Common myeloid progenitor, CD34-positive (primary cell): ENCODE measurements at regions not wholly inside any gene's neighbourhood (a gene's known extent, or its start where the extent isn't known, plus 50 kb on each side); places are given as distances from the start of the nearest gene placed in this dataset.
"Not testable (repeated sequence)": the region's sequence is repeated elsewhere in the genome, so short reads cannot be mapped to it uniquely, and the experiment has no call there.

Experiments
- CTCF ChIA-PET: fragments of 350-600 bp; sonication (Branson Sonifier 250); formaldehyde crosslinking; loops from one replicate; lab custom pipeline; 2021; ENCODE audit warnings: antibody characterized with exemption; lab: Charles Lee
- POLR2A ChIA-PET: fragments of 350-600 bp; sonication (Branson Sonifier 250); formaldehyde crosslinking; loops from one replicate; lab custom pipeline; 2021; ENCODE audit warnings: antibody characterized with exemption; lab: Charles Lee
- DNase-seq, 3 donors: peaks; one replicate each; pipeline versions ENCODE4 v3.0.0 to v3.0.0-alpha.2; 2013
- H3K27ac ChIP-seq, 2 experiments: 1 replicate in 1 of 2; 2 replicates in 1 of 2; pipeline ENCODE4 v1.7.0; 2013; ENCODE audit warnings: inconsistent platforms in 2 of 2, low read length in 2 of 2, mild to moderate bottlenecking in 2 of 2, low read depth in 1 of 2, moderate library complexity in 1 of 2; ENCODE audit not compliant: severe bottlenecking in 2 of 2, insufficient read depth in 1 of 2, poor library complexity in 1 of 2
- H3K27me3 ChIP-seq, 5 experiments: replicated peaks in 2 of 5; 1 replicate in 3 of 5; 2 replicates in 2 of 5; pipeline versions ENCODE4 v1.6.1 to v1.7.0; 2013; ENCODE audit warnings: low read length in 4 of 5, mild to moderate bottlenecking in 2 of 5, moderate library complexity in 2 of 5, inconsistent platforms in 1 of 5; ENCODE audit not compliant: insufficient read depth in 5 of 5, control insufficient read depth in 4 of 5
- H3K36me3 ChIP-seq, 4 experiments: 1 replicate in 2 of 4; 2 replicates in 2 of 4; pipeline versions ENCODE4 v1.6.1 to v1.7.0; 2013; ENCODE audit warnings: low read length in 3 of 4, control low read depth in 1 of 4, mild to moderate bottlenecking in 1 of 4; ENCODE audit not compliant: control insufficient read depth in 4 of 4, insufficient read depth in 4 of 4
- H3K4me1 ChIP-seq, 4 experiments: 1 replicate in 3 of 4; 2 replicates in 1 of 4; pipeline versions ENCODE4 v1.6.1 to v1.7.1; 2013; ENCODE audit warnings: low read length in 3 of 4, mild to moderate bottlenecking in 3 of 4, control low read depth in 1 of 4, inconsistent platforms in 1 of 4, moderate library complexity in 1 of 4; ENCODE audit not compliant: control insufficient read depth in 4 of 4, insufficient read depth in 4 of 4; ENCODE audit errors: control extremely low read depth in 1 of 4
- H3K4me3 ChIP-seq, 7 experiments: 1 replicate in 4 of 7; 2 replicates in 3 of 7; pipeline versions ENCODE4 v1.5.1 to v1.7.0; 2013; ENCODE audit warnings: mild to moderate bottlenecking in 7 of 7, low read length in 6 of 7, moderate library complexity in 6 of 7, inconsistent platforms in 2 of 7, low read depth in 2 of 7, control low read depth in 1 of 7; ENCODE audit not compliant: insufficient read depth in 4 of 7, control insufficient read depth in 1 of 7; ENCODE audit errors: extremely low read depth in 1 of 7
- H3K9me3 ChIP-seq, 5 experiments: 1 replicate in 4 of 5; 2 replicates in 1 of 5; pipeline versions ENCODE4 v1.6.1 to v1.7.1; 2013; ENCODE audit warnings: low read length in 4 of 5, mild to moderate bottlenecking in 2 of 5, inconsistent platforms in 1 of 5, low read depth in 1 of 5, moderate library complexity in 1 of 5; ENCODE audit not compliant: control insufficient read depth in 4 of 5, insufficient read depth in 2 of 5; ENCODE audit errors: control extremely low read depth in 1 of 5
- WGBS: methylation state at CpG from one replicate; pipeline ENCODE4 v1.1.5; 2013; ENCODE audit not compliant: insufficient coverage; 5-methylcytosine and 5-hydroxymethylcytosine counted together

- H3K27ac ChIP-seq: no peak overlapping the region
- H3K4me1 ChIP-seq: no peaks in the 10 kb centered on the region
- peaks cover 0 to 2% (median 0%) of the 10 kb centered on the region in 5 experiments for H3K27me3 ChIP-seq
- no peak overlapping the region for H3K4me3 ChIP-seq
- no peak for DNase-seq
- no peaks in the 10 kb centered on the region for H3K9me3 ChIP-seq
- no peaks in the 10 kb centered on the region for H3K36me3 ChIP-seq
- CTCF ChIA-PET: no interaction called here
- POLR2A ChIA-PET: no interaction called here
- 65% methylated on average over 2 of the region's 2 CpGs for WGBS
These were observed 222.4 kb downstream of the FBXO8 start for GRCh38 chr4:174061026-174061425.

GRCh38 chr4:174058846-174059245, 224.6 kb downstream of the FBXO8 start:
- Histone ChIP-seq H3K4me3 (no peak overlapping the region), H3K4me1 (no peaks in the 10 kb centered on the region), H3K9me3 (no peaks in the 10 kb centered on the region), H3K27me3 (peaks cover 0 to 2% (median 0%) of the 10 kb centered on the region in 5 experiments), H3K36me3 (no peaks in the 10 kb centered on the region), H3K27ac (no peak overlapping the region)
- peak in 2 of 3 donors; percentile 3 to 15 for DNase-seq
- POLR2A ChIA-PET: no interaction called here
- CTCF ChIA-PET: no interaction called here

GRCh38 chr4:174056959-174057358, 226.5 kb downstream of the FBXO8 start:
- WGBS: no CpG with 5 or more reads among the region's 3 CpGs
- ChIA-PET CTCF (no interaction called here), POLR2A (no interaction called here)
- no peak overlapping the region for H3K4me3 ChIP-seq
- H3K4me1 ChIP-seq: no peaks in the 10 kb centered on the region
- no peak overlapping the region for H3K27ac ChIP-seq
- DNase-seq: no peak
- peaks cover 0 to 2% (median 0%) of the 10 kb centered on the region in 5 experiments for H3K27me3 ChIP-seq
- no peaks in the 10 kb centered on the region for H3K36me3 ChIP-seq
- no peaks in the 10 kb centered on the region for H3K9me3 ChIP-seq

GRCh38 chr4:174055344-174055743, 228.1 kb downstream of the FBXO8 start:
- 88% methylated on average over 3 of the region's 4 CpGs for WGBS
- H3K27me3 ChIP-seq: no peaks in the 10 kb centered on the region
- H3K36me3 ChIP-seq: no peaks in the 10 kb centered on the region
- H3K4me3 ChIP-seq: no peak overlapping the region
- no peaks in the 10 kb centered on the region for H3K9me3 ChIP-seq
- H3K27ac ChIP-seq: no peak overlapping the region
- H3K4me1 ChIP-seq: no peaks in the 10 kb centered on the region
- no peak for DNase-seq
- ChIA-PET POLR2A (no interaction called here), CTCF (no interaction called here)

GRCh38 chr4:174053895-174054294, 229.6 kb downstream of the FBXO8 start:
- no CpG with 5 or more reads among the region's 2 CpGs for WGBS

GRCh38 chr4:174047363-174047762, 236.1 kb downstream of the FBXO8 start:
- no peaks in the 10 kb centered on the region for H3K9me3 ChIP-seq
- H3K4me1 ChIP-seq: no peaks in the 10 kb centered on the region
- WGBS: 87% methylated on average over 4 of the region's 4 CpGs
- ChIA-PET POLR2A (no interaction called here), CTCF (no interaction called here)
- H3K4me3 ChIP-seq: no peak overlapping the region
- peaks cover 0 to 2% (median 0%) of the 10 kb centered on the region in 5 experiments for H3K27me3 ChIP-seq
- no peaks in the 10 kb centered on the region for H3K36me3 ChIP-seq
- no peak overlapping the region for H3K27ac ChIP-seq
- DNase-seq: peak; percentile 45 to 82 (median 56)

More at GRCh38 chr4:174053895-174054294, 229.6 kb downstream of the FBXO8 start:
- H3K27ac ChIP-seq: no peak overlapping the region
- no peaks in the 10 kb centered on the region for H3K27me3 ChIP-seq
- H3K4me3 ChIP-seq: no peak overlapping the region
- H3K4me1 ChIP-seq: no peaks in the 10 kb centered on the region
- H3K36me3 ChIP-seq: no peaks in the 10 kb centered on the region
- no peak for DNase-seq
- H3K9me3 ChIP-seq: no peaks in the 10 kb centered on the region
- POLR2A ChIA-PET: no interaction called here
- CTCF ChIA-PET: no interaction called here

GRCh38 chr4:174045829-174046228, 237.6 kb downstream of the FBXO8 start:
- H3K27ac ChIP-seq, H3K4me1 ChIP-seq, CTCF ChIA-PET, H3K4me3 ChIP-seq, DNase-seq, POLR2A ChIA-PET, H3K27me3 ChIP-seq, H3K9me3 ChIP-seq, H3K36me3 ChIP-seq: not testable (repeated sequence)
- no CpG with 5 or more reads among the region's 2 CpGs for WGBS
